HEK293 (cell line): ENCODE measurements at regions not wholly inside any gene's neighbourhood (a gene's known extent, or its start where the extent isn't known, plus 50 kb on each side); places are given as distances from the start of the nearest gene placed in this dataset.
A peak's percentile ranks its signal among the peaks of the same experiment; 100 is the strongest.

ENCODE experiments used
- CTCF ChIP-seq: fragments of 450-650 bp; formaldehyde crosslinking; IDR thresholded peaks from 2 replicates; pipeline ENCODE4 v1.5.1; 2016; ENCODE audit warnings: missing biosample characterization, missing genetic modification characterization
- ELK4 ChIP-seq: IDR thresholded peaks from 2 replicates; pipeline ENCODE4 v1.6.1; 2011; ENCODE audit warnings: mild to moderate bottlenecking, low read depth, low read length, borderline replicate concordance
- KLF10 ChIP-seq: fragments of 450-650 bp; IDR thresholded peaks from 2 replicates; pipeline ENCODE4 v1.5.1; 2018; ENCODE audit warnings: missing biosample characterization, mild to moderate bottlenecking, missing genetic modification characterization
- PRDM2 ChIP-seq: fragments of 450-650 bp; formaldehyde crosslinking; IDR thresholded peaks from 2 replicates; pipeline ENCODE4 v1.5.1; 2016; ENCODE audit warnings: missing biosample characterization, missing genetic modification characterization, borderline replicate concordance
- SCRT1 ChIP-seq: fragments of 450-650 bp; formaldehyde crosslinking; IDR thresholded peaks from 2 replicates; pipeline ENCODE4 v1.5.1; 2016; ENCODE audit warnings: missing biosample characterization, missing genetic modification characterization, borderline replicate concordance
- SETDB1 ChIP-seq: IDR thresholded peaks from one replicate; pipeline ENCODE4 v1.6.1; 2017; ENCODE audit warnings: mild to moderate bottlenecking, low read length, moderate library complexity, mixed read lengths; ENCODE audit not compliant: insufficient read length
- WT1 ChIP-seq: fragments of 450-650 bp; formaldehyde crosslinking; IDR thresholded peaks from 2 replicates; pipeline ENCODE4 v1.5.1; 2016; ENCODE audit warnings: missing biosample characterization, missing genetic modification characterization
- YY1 ChIP-seq: fragments of 450-650 bp; formaldehyde crosslinking; IDR thresholded peaks from 2 replicates; pipeline ENCODE4 v1.5.1; 2018; ENCODE audit warnings: missing biosample characterization, missing genetic modification characterization
- ZBTB17 ChIP-seq: fragments of 450-650 bp; formaldehyde crosslinking; IDR thresholded peaks from 2 replicates; pipeline ENCODE4 v1.5.1; 2016; ENCODE audit warnings: missing biosample characterization, missing genetic modification characterization
- ZBTB20 ChIP-seq: fragments of 450-650 bp; formaldehyde crosslinking; IDR thresholded peaks from 2 replicates; pipeline ENCODE4 v1.5.1; 2016; ENCODE audit warnings: missing biosample characterization, missing genetic modification characterization
- ZBTB48 ChIP-seq: fragments of 450-650 bp; formaldehyde crosslinking; IDR thresholded peaks from 2 replicates; pipeline ENCODE4 v1.5.1; 2016; ENCODE audit warnings: missing biosample characterization, missing genetic modification characterization
- ZEB2 ChIP-seq: fragments of 450-650 bp; formaldehyde crosslinking; IDR thresholded peaks from 2 replicates; pipeline ENCODE4 v1.5.1; 2016; ENCODE audit warnings: missing biosample characterization, missing genetic modification characterization
- ZNF10 ChIP-seq: fragments of 450-650 bp; formaldehyde crosslinking; IDR thresholded peaks from 2 replicates; pipeline ENCODE4 v1.5.1; 2017; ENCODE audit warnings: missing biosample characterization, missing genetic modification characterization
- ZNF132 ChIP-seq: fragments of 450-650 bp; formaldehyde crosslinking; IDR thresholded peaks from 2 replicates; pipeline ENCODE4 v1.5.1; 2017; ENCODE audit warnings: missing biosample characterization, missing genetic modification characterization, borderline replicate concordance
- ZNF138 ChIP-seq: fragments of 450-650 bp; formaldehyde crosslinking; IDR thresholded peaks from 2 replicates; pipeline ENCODE4 v1.5.1; 2016; ENCODE audit warnings: missing biosample characterization, missing genetic modification characterization, borderline replicate concordance
- ZNF174 ChIP-seq: fragments of 450-650 bp; formaldehyde crosslinking; IDR thresholded peaks from 2 replicates; pipeline ENCODE4 v1.5.0; 2017; ENCODE audit warnings: missing biosample characterization, mild to moderate bottlenecking, missing genetic modification characterization
- ZNF175 ChIP-seq: fragments of 450-650 bp; formaldehyde crosslinking; IDR thresholded peaks from 2 replicates; pipeline ENCODE4 v1.5.1; 2016; ENCODE audit warnings: missing biosample characterization, missing genetic modification characterization
- ZNF274 ChIP-seq, 2 experiments: fragments of 200-500 bp in 1 of 2; fragments of 450-650 bp in 1 of 2; sonication (Bioruptor generic) in 1 of 2; formaldehyde crosslinking in 1 of 2; IDR thresholded peaks; 2 replicates each; pipeline versions ENCODE4 v1.5.1 to v1.6.1; 2014 to 2016; ENCODE audit warnings: borderline replicate concordance in 1 of 2, inconsistent platforms in 1 of 2, low read length in 1 of 2, missing biosample characterization in 1 of 2, missing genetic modification characterization in 1 of 2
- ZNF362 ChIP-seq: fragments of 450-650 bp; formaldehyde crosslinking; IDR thresholded peaks from 2 replicates; pipeline ENCODE4 v1.5.1; 2016; ENCODE audit warnings: missing biosample characterization, missing genetic modification characterization
- ZNF366 ChIP-seq: fragments of 450-650 bp; formaldehyde crosslinking; conservative IDR thresholded peaks from 2 replicates; pipeline ENCODE4 v1.5.1; 2016; ENCODE audit warnings: missing biosample characterization, missing genetic modification characterization
- ZNF48 ChIP-seq: fragments of 450-650 bp; formaldehyde crosslinking; IDR thresholded peaks from 2 replicates; pipeline ENCODE4 v1.5.1; 2016; ENCODE audit warnings: missing biosample characterization, missing genetic modification characterization
- ZNF560 ChIP-seq: fragments of 450-650 bp; formaldehyde crosslinking; IDR thresholded peaks from 2 replicates; pipeline ENCODE4 v1.5.1; 2017; ENCODE audit warnings: missing biosample characterization, missing genetic modification characterization, borderline replicate concordance
- ZNF600 ChIP-seq: fragments of 450-650 bp; formaldehyde crosslinking; IDR thresholded peaks from 2 replicates; pipeline ENCODE4 v1.5.1; 2016; ENCODE audit warnings: missing biosample characterization, missing genetic modification characterization
- ZNF610 ChIP-seq: fragments of 450-650 bp; formaldehyde crosslinking; IDR thresholded peaks from 2 replicates; pipeline ENCODE4 v1.5.1; 2016; ENCODE audit warnings: missing biosample characterization, missing genetic modification characterization, borderline replicate concordance
- ZNF629 ChIP-seq: fragments of 450-650 bp; formaldehyde crosslinking; IDR thresholded peaks from 2 replicates; pipeline ENCODE4 v1.5.1; 2017; ENCODE audit warnings: missing biosample characterization, missing genetic modification characterization
- ZNF654 ChIP-seq: fragments of 450-650 bp; formaldehyde crosslinking; IDR thresholded peaks from 2 replicates; pipeline ENCODE4 v1.5.1; 2016; ENCODE audit warnings: low read depth, missing biosample characterization, missing genetic modification characterization
- ZNF768 ChIP-seq: fragments of 450-650 bp; formaldehyde crosslinking; IDR thresholded peaks from 2 replicates; pipeline ENCODE4 v1.5.1; 2018; ENCODE audit warnings: missing biosample characterization, mild to moderate bottlenecking, missing genetic modification characterization
- ZNF777 ChIP-seq: fragments of 450-650 bp; formaldehyde crosslinking; IDR thresholded peaks from 2 replicates; pipeline ENCODE4 v1.5.1; 2017; ENCODE audit warnings: missing biosample characterization, missing genetic modification characterization, borderline replicate concordance
- ZSCAN4 ChIP-seq: fragments of 450-650 bp; formaldehyde crosslinking; IDR thresholded peaks from 2 replicates; pipeline ENCODE4 v1.5.1; 2017; ENCODE audit warnings: missing biosample characterization, missing genetic modification characterization

- TF ChIP-seq ZBTB20 (tag by site-specific recombination) (no peak), ZNF777 (tag by site-specific recombination) (no peak), SCRT1 (tag by site-specific recombination) (peak; percentile 75; the same call in 1 of the 2 replicates), ZNF174 (tag by site-specific recombination) (no peak), YY1 (no peak), ZNF600 (no peak), ZEB2 (tag by site-specific recombination) (no peak), ZNF274 (IDR thresholded peaks at IDR 0.05; ENCODE audit: low read length) (no peak), ZNF274 (tag by site-specific recombination; IDR thresholded peaks at IDR 0.05; ENCODE audit: borderline replicate concordance) (no peak), SETDB1 (no peak), ZNF366 (tag by site-specific recombination) (no peak), ZNF362 (tag by site-specific recombination) (no peak), ZNF610 (peak; percentile 44; the same call in 1 of the 2 replicates), ZSCAN4 (tag by site-specific recombination) (no peak), ZNF629 (tag by site-specific recombination) (no peak), ZBTB48 (no peak), ZBTB17 (tag by site-specific recombination) (no peak), ZNF132 (tag by site-specific recombination) (no peak), ZNF48 (tag by site-specific recombination) (no peak), CTCF (tag by site-specific recombination) (no peak), ELK4 (no peak), WT1 (tag by site-specific recombination) (no peak), ZNF560 (tag by site-specific recombination) (no peak), ZNF768 (tag by site-specific recombination) (no peak), ZNF10 (tag by site-specific recombination) (0 out of 2 replicates have a peak, but pooled peaks have one; percentile 51), KLF10 (tag by site-specific recombination) (no peak), ZNF654 (tag by site-specific recombination) (no peak), ZNF138 (tag by site-specific recombination) (no peak), ZNF175 (tag by site-specific recombination) (no peak), PRDM2 (tag by site-specific recombination) (no peak)
Measured at GRCh38 chr1:87852410-87853161, 523.9 kb downstream of the LMO4 start (continued).
